B cell (primary cell): ENCODE measurements at regions not wholly inside any gene's neighbourhood (a gene's known extent, or its start where the extent isn't known, plus 50 kb on each side); places are given as distances from the start of the nearest gene placed in this dataset.

Source experiments
- ATAC-seq: fragments of 200-7000 bp; cut with Tn5 transposase; one replicate; pipeline ENCODE4 v1.10.0; 2021; ENCODE audit warnings: low read depth, mild to moderate bottlenecking, moderate number of reproducible peaks, moderate library complexity
- CTCF ChIA-PET: fragments of 350-600 bp; sonication (Branson Sonifier 250); formaldehyde crosslinking; loops from one replicate; lab custom pipeline; 2021; ENCODE audit warnings: antibody characterized with exemption, inconsistent platforms; lab: Charles Lee
- POLR2A ChIA-PET: fragments of 350-600 bp; sonication (Branson Sonifier 250); formaldehyde crosslinking; loops from one replicate; lab custom pipeline; 2021; ENCODE audit warnings: antibody characterized with exemption; lab: Charles Lee
- DNase-seq: peaks from one replicate; pipeline ENCODE4 v3.0.0; 2013
- H2AFZ ChIP-seq: 2 replicates; pipeline ENCODE4 v1.6.1; 2012; ENCODE audit warnings: mild to moderate bottlenecking, low read depth, low read length; ENCODE audit not compliant: insufficient read depth, poor library complexity, severe bottlenecking
- H3K27ac ChIP-seq, 2 donors: 1 replicate in 1 of 2; 2 replicates in 1 of 2; pipeline ENCODE4 v1.5.1; 2012 to 2013; ENCODE audit warnings: low read length in 2 of 2, mild to moderate bottlenecking in 2 of 2, moderate library complexity in 1 of 2
- H3K27me3 ChIP-seq, 4 experiments: fragments of 200-600 bp in 1 of 4; sonication (generic) in 1 of 4; replicated peaks in 1 of 4; 1 replicate in 2 of 4; 2 replicates in 2 of 4; pipeline versions ENCODE4 v1.6.1 to v1.7.0; 2013 to 2016; ENCODE audit warnings: low read length in 3 of 4, mild to moderate bottlenecking in 2 of 4, mixed read lengths in 1 of 4, moderate library complexity in 1 of 4; ENCODE audit not compliant: insufficient read depth in 4 of 4, control insufficient read depth in 3 of 4; ENCODE audit errors: control extremely low read depth in 1 of 4
- H3K36me3 ChIP-seq, 2 experiments: replicated peaks in 1 of 2; 1 replicate in 1 of 2; 2 replicates in 1 of 2; pipeline versions ENCODE4 v1.6.1 to v1.7.1; 2013; ENCODE audit warnings: low read length in 1 of 2; ENCODE audit not compliant: insufficient read depth in 2 of 2, control insufficient read depth in 1 of 2; ENCODE audit errors: control extremely low read depth in 1 of 2, extremely low read depth in 1 of 2
- H3K4me1 ChIP-seq, 2 donors: fragments of 200-600 bp in 1 of 2; sonication (generic) in 1 of 2; 1 replicate in 1 of 2; 2 replicates in 1 of 2; pipeline versions ENCODE4 v1.5.1 to v1.6.1; 2013 to 2017; ENCODE audit warnings: low read length in 2 of 2; ENCODE audit not compliant: control insufficient read depth in 2 of 2, insufficient read depth in 2 of 2
- H3K4me2 ChIP-seq: replicated peaks from 2 replicates; pipeline ENCODE3; 2012; ENCODE audit warnings: mild to moderate bottlenecking, low read depth, low read length; ENCODE audit not compliant: poor library complexity, severe bottlenecking
- H3K4me3 ChIP-seq, 5 experiments: fragments of 200-600 bp in 1 of 5; sonication (generic) in 1 of 5; 1 replicate in 3 of 5; 2 replicates in 2 of 5; pipeline versions ENCODE4 v1.5.1 to v1.7.0; 2011 to 2016; ENCODE audit warnings: low read length in 4 of 5, mild to moderate bottlenecking in 4 of 5, low read depth in 2 of 5, control low read depth in 1 of 5, moderate library complexity in 1 of 5; ENCODE audit not compliant: insufficient read depth in 1 of 5; ENCODE audit errors: control extremely low read depth in 1 of 5, extremely low read depth in 1 of 5
- H3K79me2 ChIP-seq: fragments of 200-600 bp; sonication (generic); one replicate; pipeline ENCODE4 v1.6.0; 2016; ENCODE audit warnings: low read length; ENCODE audit not compliant: control insufficient read depth, insufficient read depth
- H3K9ac ChIP-seq: fragments of 200-600 bp; sonication (generic); 2 replicates; pipeline ENCODE4 v1.6.1; 2017; ENCODE audit warnings: mild to moderate bottlenecking, low read length, moderate library complexity
- H3K9me3 ChIP-seq, 3 donors: one replicate each; pipeline versions ENCODE4 v1.6.1 to v1.7.1; 2013; ENCODE audit warnings: low read length in 2 of 3; ENCODE audit not compliant: control insufficient read depth in 2 of 3, insufficient read depth in 1 of 3; ENCODE audit errors: control extremely low read depth in 1 of 3
- H4K20me1 ChIP-seq: 2 replicates; pipeline ENCODE4 v1.6.0; 2012; ENCODE audit warnings: mild to moderate bottlenecking, low read length; ENCODE audit not compliant: insufficient read depth, control insufficient read depth, poor library complexity, severe bottlenecking
- H3K27ac Mint-ChIP-seq: one replicate; pipeline ENCODE4 v1.8.0; 2021; ENCODE audit warnings: mixed read lengths
- H3K27me3 Mint-ChIP-seq: one replicate; pipeline ENCODE4 v1.8.0; 2021; ENCODE audit warnings: mixed read lengths
- H3K4me1 Mint-ChIP-seq: one replicate; pipeline ENCODE4 v1.8.0; 2021; ENCODE audit warnings: mixed read lengths
- H3K4me3 Mint-ChIP-seq: one replicate; pipeline ENCODE4 v1.8.0; 2021; ENCODE audit warnings: mixed read lengths
- H3K9me3 Mint-ChIP-seq: one replicate; pipeline ENCODE4 v1.8.0; 2022; ENCODE audit warnings: mixed read lengths; ENCODE audit not compliant: insufficient read depth
- CTCF ChIP-seq: fragments of 200-600 bp; IDR thresholded peaks from one replicate; pipeline ENCODE4 v1.8.0; 2022; ENCODE audit warnings: antibody characterized with exemption, mild to moderate bottlenecking
- EZH2 ChIP-seq: IDR thresholded peaks from 2 replicates; pipeline ENCODE4 v1.6.1; 2012; ENCODE audit warnings: borderline replicate concordance, low read depth, mild to moderate bottlenecking, moderate library complexity, low read length; ENCODE audit not compliant: insufficient read depth, poor library complexity, severe bottlenecking
- WGBS: methylation state at CpG from one replicate; pipeline ENCODE4 v1.1.5; 2013; ENCODE audit warnings: missing lambda C conversion rate; ENCODE audit not compliant: insufficient coverage; 5-methylcytosine and 5-hydroxymethylcytosine counted together
- intact Hi-C: fragments of 100-400 bp; cut with micrococcal nuclease; formaldehyde crosslinking; loops from one replicate; pipeline ENCODE4 v1.10.0; 2022

- H3K27me3 ChIP-seq: no peaks in the 10 kb centered on the region
- Mint-ChIP-seq H3K4me3 (no peak overlapping the region), H3K27me3 (no peaks in the 10 kb centered on the region), H3K4me1 (peaks cover 20% of the 10 kb centered on the region), H3K9me3 (no peaks in the 10 kb centered on the region), H3K27ac (no peak overlapping the region)
- no peak overlapping the region for H3K27ac ChIP-seq
- POLR2A ChIA-PET: no interaction called here
- peaks cover 12 to 21% of the 10 kb centered on the region in 2 donors for H3K4me1 ChIP-seq
- no CpG with 5 or more reads among the region's 3 CpGs for WGBS
- DNase-seq: no peak
- no peak overlapping the region for H3K4me2 ChIP-seq
- TF ChIP-seq CTCF (no peak), EZH2 (no peak)
- CTCF ChIA-PET: no interaction called here
- H3K36me3 ChIP-seq: no peaks in the 10 kb centered on the region
- H3K4me3 ChIP-seq: no peak overlapping the region
- intact Hi-C loops: no loop called here
- H4K20me1 ChIP-seq: no peaks in the 10 kb centered on the region
- no peaks in the 10 kb centered on the region for H3K79me2 ChIP-seq
- no peak for ATAC-seq
- no peak overlapping the region for H2AFZ ChIP-seq
- H3K9ac ChIP-seq: no peak overlapping the region
- no peaks in the 10 kb centered on the region for H3K9me3 ChIP-seq
Measured at GRCh38 chr5:125148706-125149105, 402.3 kb upstream of the ZNF608 start.

- Mint-ChIP-seq H3K4me1 (peaks cover 17% of the 10 kb centered on the region), H3K27me3 (no peaks in the 10 kb centered on the region), H3K9me3 (no peaks in the 10 kb centered on the region), H3K4me3 (no peak overlapping the region), H3K27ac (no peak overlapping the region)
- Histone ChIP-seq H4K20me1 (no peaks in the 10 kb centered on the region), H3K4me1 (peaks cover 8 to 17% of the 10 kb centered on the region in 2 donors), H3K79me2 (no peaks in the 10 kb centered on the region), H3K4me2 (no peak overlapping the region), H2AFZ (no peak overlapping the region), H3K9me3 (no peaks in the 10 kb centered on the region), H3K9ac (no peak overlapping the region), H3K4me3 (no peak overlapping the region), H3K36me3 (no peaks in the 10 kb centered on the region), H3K27me3 (no peaks in the 10 kb centered on the region), H3K27ac (no peak overlapping the region)
- ChIA-PET CTCF (no interaction called here), POLR2A (no interaction called here)
- no peak for ATAC-seq
- intact Hi-C loops: no loop called here
- no CpG with 5 or more reads among the region's 3 CpGs for WGBS
- no peak for TF ChIP-seq EZH2
- DNase-seq: no peak
Measured at GRCh38 chr5:125149110-125149509, 402.7 kb upstream of the ZNF608 start.
